A172 (cell line): ENCODE measurements at regions not wholly inside any gene's neighbourhood (a gene's known extent, or its start where the extent isn't known, plus 50 kb on each side); places are given as distances from the start of the nearest gene placed in this dataset.

ENCODE experiments used
- DNase-seq: peaks from one replicate; pipeline ENCODE4 v3.0.0-alpha.2; 2015; ENCODE audit warnings: low spot score

- DNase-seq, result no peak
These were observed 366.0 kb upstream of the PDGFD start for GRCh38 chr11:104529906-104530305.

DNA sequence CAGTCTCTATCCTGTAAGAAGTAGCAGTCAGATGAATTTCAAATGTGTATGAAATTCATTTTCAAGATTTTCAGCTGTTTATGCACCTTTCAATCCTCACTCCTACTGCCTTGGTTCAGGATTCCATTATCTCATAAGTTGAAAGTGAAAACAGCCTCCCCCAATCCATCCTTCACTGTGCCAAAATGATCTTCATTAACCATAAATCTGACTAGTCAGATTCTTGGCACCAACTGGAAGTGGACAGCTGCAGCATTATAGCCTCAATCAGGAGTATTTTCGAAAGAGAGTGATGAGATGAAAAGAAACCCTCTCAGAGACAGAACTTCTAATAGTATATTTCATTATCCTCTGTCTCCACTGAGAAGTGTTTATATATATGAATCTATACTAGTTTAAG is 365.3 kb upstream of the PDGFD start:
- DNase-seq, result no peak

DNA sequence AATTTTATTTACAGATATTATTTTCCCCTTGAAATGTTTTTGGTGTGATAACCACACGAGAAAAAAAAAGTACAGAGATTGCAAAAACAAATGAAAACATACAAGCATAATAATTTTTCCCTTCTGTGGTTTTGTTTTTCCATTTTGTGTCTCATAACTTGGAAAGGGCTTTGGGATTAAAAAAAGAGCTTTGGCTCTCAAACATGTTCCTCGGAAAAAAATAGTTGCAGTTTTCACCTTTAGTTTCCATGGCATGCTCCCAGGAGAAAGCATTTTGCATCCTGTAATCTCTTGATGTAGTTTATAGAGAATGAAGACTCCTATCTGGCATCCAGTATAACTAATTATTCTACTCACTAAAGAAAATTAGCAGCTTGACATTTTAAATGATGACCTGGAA is 362.1 kb upstream of the PDGFD start:
- DNase-seq, result no peak

- no peak for DNase-seq
These were observed 361.5 kb upstream of the PDGFD start for GRCh38 chr11:104525416-104525815.

DNA sequence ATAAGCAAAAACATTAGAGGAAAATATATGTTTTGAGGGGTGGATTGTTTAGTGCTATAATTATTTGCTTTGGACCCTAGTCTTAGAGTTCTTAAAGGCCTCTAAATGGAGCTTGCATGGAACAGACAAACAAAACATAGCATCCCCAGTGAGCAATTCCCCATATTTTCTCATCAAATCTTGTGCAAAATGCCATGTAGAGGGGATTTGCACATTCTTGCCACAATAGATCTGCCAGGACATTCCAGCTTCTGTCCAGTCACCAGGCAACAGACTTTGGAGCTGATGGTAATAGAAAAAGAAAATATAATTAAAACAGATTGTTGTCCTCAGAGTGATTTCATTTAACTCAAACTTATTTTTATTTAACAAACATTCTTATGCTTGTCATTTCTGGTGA is 360.3 kb upstream of the PDGFD start:
- DNase-seq, result no peak

GRCh38 chr11:104523611-104524010 is 359.7 kb upstream of the PDGFD start:
- no peak for DNase-seq

DNA sequence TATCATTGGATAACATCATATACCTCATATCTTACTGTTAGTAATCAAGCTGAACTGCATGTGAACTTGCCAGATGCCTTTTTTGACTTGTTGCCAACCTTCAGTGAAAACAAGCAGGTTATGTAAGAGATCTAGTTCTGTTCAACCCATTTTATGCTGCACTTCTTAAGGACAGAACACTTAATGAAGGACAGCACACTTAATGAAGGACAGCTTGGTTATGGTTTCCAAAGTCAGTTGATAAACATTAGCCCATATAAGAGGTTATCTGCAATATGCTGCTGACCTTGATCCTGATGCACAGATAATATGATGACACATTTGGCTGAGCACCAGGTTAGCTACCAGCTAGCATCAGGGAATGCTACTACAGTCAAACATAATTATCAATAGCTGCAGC is 358.7 kb upstream of the PDGFD start:
- peak; percentile 0 for DNase-seq

DNA sequence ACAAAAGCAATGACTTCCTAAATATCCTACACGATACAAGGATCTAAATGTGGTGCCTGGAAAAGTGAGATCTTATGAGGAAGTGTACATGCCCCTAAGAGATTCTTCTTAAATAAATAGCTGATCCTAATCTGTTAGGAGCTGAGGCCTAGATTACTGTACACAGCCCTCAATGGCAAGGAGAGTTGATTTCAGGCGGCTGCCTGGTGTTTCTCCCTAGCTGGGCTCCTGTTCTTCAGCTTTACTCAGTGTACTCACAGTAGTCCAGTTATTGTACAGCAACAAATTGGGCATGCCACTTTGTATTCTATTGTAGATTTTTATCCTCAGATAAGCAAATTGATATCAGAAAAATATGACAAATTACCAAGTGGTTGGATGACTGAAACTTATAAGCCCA is 358.2 kb upstream of the PDGFD start:
- DNase-seq, result no peak

- no peak for DNase-seq
These were observed 346.2 kb upstream of the PDGFD start for GRCh38 chr11:104510169-104510568.

- no peak for DNase-seq
These were observed 326.2 kb upstream of the PDGFD start for GRCh38 chr11:104490182-104490581.

DNA sequence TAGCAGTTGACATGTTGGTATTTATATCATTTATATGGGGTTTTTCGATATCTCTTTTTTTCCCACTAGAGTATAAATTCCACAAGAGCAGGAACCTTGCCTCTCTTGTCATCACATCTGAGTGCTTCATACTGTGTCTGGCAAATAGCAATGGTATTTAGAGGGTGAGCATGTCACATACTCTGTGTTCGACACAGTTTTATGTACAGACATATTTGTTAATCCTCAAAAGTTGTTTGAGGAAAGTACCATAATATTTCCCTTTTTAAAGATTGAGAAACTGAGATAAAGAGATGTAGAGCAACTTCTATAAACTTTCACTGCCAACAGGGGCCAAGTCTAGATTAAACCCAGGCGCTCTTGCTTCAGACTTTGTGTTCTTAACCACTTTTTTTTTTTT is 324.6 kb upstream of the PDGFD start:
- DNase-seq, result no peak

GRCh38 chr11:104487046-104487806 is 323.3 kb upstream of the PDGFD start:
- DNase-seq, result no peak

- DNase-seq, result no peak
These were observed 321.0 kb upstream of the PDGFD start for GRCh38 chr11:104484804-104485554.

- no peak for DNase-seq
These were observed 313.0 kb upstream of the PDGFD start for GRCh38 chr11:104476898-104477297.

DNA sequence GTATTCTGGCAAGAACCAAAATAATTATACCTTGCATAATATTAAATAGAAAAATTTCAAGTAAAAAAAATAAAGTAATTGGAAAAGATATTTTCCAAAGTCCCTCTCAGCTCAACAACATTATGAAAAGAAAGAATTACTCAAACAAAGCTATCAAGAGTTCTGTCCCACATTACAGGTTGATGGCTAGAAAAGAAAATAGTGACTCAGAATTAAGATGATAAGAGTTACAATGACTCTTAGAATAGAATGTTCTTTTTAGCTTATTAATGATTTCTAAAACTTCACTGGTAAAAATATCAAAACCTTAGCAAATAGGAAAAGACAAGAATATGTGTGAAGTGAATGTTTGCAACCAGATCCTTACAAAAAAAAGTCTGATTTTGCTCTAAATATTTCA is 312.5 kb upstream of the PDGFD start:
- DNase-seq, result no peak

DNA sequence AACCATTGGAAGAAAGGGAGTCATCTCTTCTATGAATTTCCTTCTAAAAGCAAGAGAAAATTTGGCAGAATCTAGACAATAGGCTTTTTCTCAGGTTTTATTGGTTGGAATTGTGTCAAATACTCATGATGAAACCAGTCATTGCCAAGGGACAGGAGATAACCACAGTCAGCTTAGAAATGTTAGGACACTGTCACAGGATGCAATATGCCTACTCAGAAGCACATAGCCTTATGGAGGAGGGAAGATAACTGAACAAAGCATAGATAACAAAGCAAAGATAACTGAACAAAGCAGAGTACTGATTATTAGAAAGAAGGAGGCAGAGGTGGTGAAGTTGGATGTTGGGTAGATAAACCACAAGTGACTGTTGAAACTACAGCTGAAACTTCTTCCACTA is 303.5 kb upstream of the PDGFD start:
- DNase-seq, result no peak

DNA sequence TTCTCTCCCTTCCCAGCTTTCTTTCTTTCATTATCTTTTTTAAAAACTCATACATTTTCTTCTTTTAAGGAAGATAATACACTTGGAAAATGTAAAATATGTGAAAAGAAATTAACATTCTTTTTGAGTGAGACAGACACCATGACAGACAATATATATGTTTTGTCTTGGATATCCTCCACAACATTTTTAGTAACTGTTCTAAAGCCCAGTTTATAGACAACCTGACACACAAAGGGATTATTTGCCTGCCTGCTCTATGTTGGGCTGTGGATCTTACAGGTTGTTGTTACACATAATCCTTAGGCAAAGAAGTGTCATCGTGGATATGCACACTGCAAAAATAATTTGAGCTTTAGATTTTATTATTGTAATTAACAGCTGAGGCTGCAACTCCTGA is 301.4 kb upstream of the PDGFD start:
- DNase-seq, result no peak

DNA sequence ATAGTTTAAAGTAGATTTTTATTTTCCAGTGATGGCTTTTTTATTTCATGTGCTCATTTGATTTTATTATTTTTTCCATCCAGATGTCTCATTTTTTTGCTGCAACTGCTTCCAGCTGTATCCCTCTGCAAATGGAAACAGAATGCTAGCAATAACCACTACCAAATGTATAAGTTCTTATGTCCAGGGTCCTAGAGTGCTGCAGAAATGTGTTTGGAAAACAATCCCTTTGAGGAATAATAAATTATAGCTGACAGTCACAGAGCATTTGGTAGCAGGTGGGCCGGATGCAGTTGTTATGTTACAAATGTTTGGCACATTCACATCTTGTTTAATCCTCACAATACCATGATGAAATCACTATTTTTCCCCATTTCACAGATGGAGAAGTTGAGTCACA is 300.7 kb upstream of the PDGFD start:
- no peak for DNase-seq

DNA sequence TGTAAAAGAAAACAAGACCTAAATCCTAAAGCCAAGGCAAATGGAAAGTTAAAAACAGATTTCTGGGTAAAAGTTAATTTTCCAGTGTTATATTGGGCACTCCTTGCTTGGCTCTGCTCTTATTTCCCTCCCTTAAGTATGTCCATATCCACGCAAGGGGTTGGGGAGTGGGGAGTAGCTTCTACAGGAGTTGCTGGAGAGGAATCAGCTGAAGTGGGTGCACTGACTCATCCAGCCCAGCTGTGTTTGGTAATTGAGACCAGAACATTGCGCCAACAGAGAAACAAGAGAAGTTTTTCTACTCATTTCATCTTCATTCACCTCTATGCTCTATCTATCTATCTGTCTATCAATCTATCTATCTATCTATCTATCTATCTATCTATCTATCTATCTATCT is 298.4 kb upstream of the PDGFD start:
- DNase-seq, result no peak

DNA sequence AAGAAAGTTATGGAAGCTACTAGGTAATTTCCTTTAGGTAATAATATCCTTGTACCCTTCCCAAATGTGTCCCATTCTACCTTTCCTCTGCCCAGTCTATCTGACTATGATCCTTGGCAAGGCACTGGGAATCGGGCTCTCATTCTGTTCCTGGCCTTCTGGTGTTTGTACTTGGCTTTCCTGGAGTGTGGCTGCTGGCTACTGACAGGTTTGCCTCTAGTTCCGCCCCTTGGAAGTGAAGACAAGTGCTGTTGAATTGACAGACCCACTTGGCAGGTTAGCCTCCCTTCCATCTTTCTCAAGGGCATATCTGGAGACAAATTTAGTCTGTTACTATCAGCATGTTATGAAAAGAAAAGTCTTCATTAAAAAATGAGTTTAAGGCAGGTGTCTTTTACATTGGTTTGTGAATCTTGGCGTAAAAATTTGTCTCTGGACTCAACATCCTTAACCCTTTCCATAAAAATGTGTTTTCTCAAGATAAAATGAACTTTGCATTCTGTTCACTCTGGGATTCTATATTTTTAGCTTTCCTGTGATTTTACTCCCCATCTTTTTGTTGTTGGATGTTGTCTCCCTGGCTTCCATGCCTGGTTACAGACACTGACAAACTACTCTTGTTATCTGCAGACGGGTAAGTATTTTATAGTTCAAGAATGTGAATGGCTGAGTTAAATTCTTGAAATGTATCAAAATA is 287.4 kb upstream of the PDGFD start:
- no peak for DNase-seq

DNA sequence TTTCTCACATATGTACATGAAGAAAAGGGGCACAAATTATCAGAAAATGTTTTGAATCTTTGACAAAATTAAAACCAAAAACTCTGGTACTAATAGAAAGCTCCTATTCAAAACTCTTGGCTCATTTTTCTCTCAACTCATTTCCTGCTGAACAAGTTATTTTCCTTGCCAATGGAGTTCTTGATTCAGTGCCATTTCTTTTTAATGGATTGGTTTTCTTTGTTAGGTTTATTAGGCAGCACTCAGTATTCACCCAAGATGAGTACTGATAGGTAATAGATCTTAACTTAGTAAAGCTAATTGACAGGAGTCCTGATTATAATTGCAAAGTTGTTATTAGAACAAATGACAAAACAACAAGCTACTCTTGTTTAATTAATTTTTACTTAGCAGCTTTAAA is 279.4 kb upstream of the PDGFD start:
- no peak for DNase-seq

DNA sequence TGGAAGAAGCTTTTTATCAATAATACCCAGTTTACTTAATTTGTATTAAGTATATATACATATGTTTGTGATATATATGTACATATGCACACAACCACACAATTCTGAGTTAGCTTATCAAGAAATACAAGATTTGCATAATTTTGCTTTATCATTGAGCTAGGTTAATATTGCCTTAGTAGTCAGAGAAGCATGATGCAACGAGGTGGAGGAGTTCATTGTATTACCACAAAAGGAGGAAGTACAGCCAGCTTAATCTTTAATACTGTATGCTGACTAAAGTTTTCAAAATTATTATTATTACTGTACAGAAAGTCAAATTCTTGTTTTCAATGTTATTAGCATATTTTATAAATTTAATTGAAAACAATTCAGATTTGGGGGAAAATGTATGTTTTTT is 278.4 kb upstream of the PDGFD start:
- no peak for DNase-seq

GRCh38 chr11:104435494-104435893 is 271.5 kb upstream of the PDGFD start:
- DNase-seq, result no peak
